ENCODE measurements at regions not wholly inside any gene's neighbourhood (a gene's known extent, or its start where the extent isn't known, plus 50 kb on each side); places are given as distances from the start of the nearest gene placed in this dataset.

DNA sequence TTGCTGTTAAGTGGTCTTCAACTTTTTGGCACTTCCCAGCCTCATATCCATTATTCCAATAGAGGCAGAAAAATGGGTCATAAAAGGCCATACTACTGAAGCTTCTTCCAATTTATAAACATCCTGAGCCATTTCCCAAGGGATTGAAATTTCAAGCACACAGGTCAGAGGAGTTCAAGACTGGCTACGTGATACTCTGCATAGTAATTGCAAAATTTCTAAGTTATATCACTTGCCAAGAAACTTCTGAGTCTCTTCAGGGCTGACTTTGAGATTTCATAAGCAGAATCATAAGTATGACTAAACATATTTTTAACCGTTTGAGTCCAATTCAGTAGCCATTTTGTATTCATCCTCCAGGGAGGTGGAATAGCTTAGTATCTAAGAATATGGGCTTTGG lies 75.6 kb upstream of the RXFP1 start:
- BruUV-seq (replicated peaks) = no TSS peak
- Histone ChIP-seq H3K36me3 (ENCODE audit: control insufficient read depth in 2 of 2, extremely low read depth in 1 of 2, insufficient read depth in 2 of 2, low read length in 2 of 2) (no peaks in the 10 kb centered on the region), H3K27ac (ENCODE audit: insufficient read depth, low read depth, low read length) (no peak overlapping the region), H3K4me1 (ENCODE audit: control insufficient read depth, extremely low read depth, insufficient read depth, low read length) (no peaks in the 10 kb centered on the region), H3K9me1 (replicated peaks; ENCODE audit: control insufficient read depth, extremely low read depth, insufficient read depth, low read length) (no peaks in the 10 kb centered on the region), H3K4me2 (ENCODE audit: insufficient read depth, low read length) (no peak overlapping the region), H2AFZ (ENCODE audit: low read depth, low read length) (no peak overlapping the region), H4K20me1 (replicated peaks; ENCODE audit: control insufficient read depth, extremely low read depth, insufficient read depth, low read length) (no peaks in the 10 kb centered on the region), H3K9me3 (replicated peaks; ENCODE audit: control insufficient read depth, insufficient read depth, low read length) (no peaks in the 10 kb centered on the region), H3K4me3 (replicated peaks in 1 of 3; ENCODE audit: insufficient read depth in 1 of 3, low read depth in 1 of 3, low read length in 3 of 3) (no peak overlapping the region), H3K27me3 (ENCODE audit: control insufficient read depth in 2 of 2, insufficient read depth in 2 of 2, low read length in 2 of 2) (no peaks in the 10 kb centered on the region), H3K79me2 (ENCODE audit: control insufficient read depth, insufficient read depth, low read length) (no peaks in the 10 kb centered on the region), H3K9ac (replicated peaks; ENCODE audit: extremely low read depth, insufficient read depth, low read length) (no peak overlapping the region)
- ChIA-PET CTCF (interaction anchor here (1.3 kb wide), 1 partner anchor 9 kb away, joined by 4 read pairs; no protein-coding TSS in a partner anchor), POLR2A (no interaction called here)
- no peak for DNase-seq (ENCODE audit: low read depth, low spot score)
- intact Hi-C loops (cut with micrococcal nuclease) (no loop called here), dilution Hi-C loops (cut with MboI; ENCODE audit: extremely low pct_ligation_motif_present, low sequenced_read_pairs) (no loop called here)
- no peak for FAIRE-seq
- TF ChIP-seq MYC (IDR thresholded peaks at IDR 0.05; ENCODE audit: low read depth, low read length) = no peak
- no peak for TF ChIP-seq GATA2 (IDR thresholded peaks at IDR 0.05; ENCODE audit: insufficient read depth, insufficient read length, low read depth, low read length)
- no peak for TF ChIP-seq CTCF (IDR thresholded peaks at IDR 0.05; ENCODE audit: extremely low read depth in 1 of 2, insufficient read depth in 1 of 2, low read depth in 1 of 2, low read length in 2 of 2)
- TF ChIP-seq FOS (IDR thresholded peaks at IDR 0.05; ENCODE audit: borderline replicate concordance, insufficient read depth, low read length) = no peak
- no peak for TF ChIP-seq POLR2A (IDR thresholded peaks at IDR 0.05; ENCODE audit: low read depth, low read length)
- no peak for TF ChIP-seq MAX (IDR thresholded peaks at IDR 0.05; ENCODE audit: insufficient read depth, insufficient read length)
- TF ChIP-seq POLR2AphosphoS5 (IDR thresholded peaks at IDR 0.05; ENCODE audit: insufficient read depth, low read depth, low read length) = no peak
- TF ChIP-seq EZH2 (IDR thresholded peaks at IDR 0.05; ENCODE audit: borderline replicate concordance, low read depth, low read length, severe bottlenecking) = no peak
- TF ChIP-seq JUN (IDR thresholded peaks at IDR 0.05; ENCODE audit: borderline replicate concordance, insufficient read depth, insufficient read length, low read depth) = no peak
